ENCODE measurements at regions not wholly inside any gene's neighbourhood (a gene's known extent, or its start where the extent isn't known, plus 50 kb on each side); places are given as distances from the start of the nearest gene placed in this dataset.

- H4K20me1 ChIP-seq (ENCODE audit: insufficient read depth, low read length) = no peaks in the 10 kb centered on the region
- no peaks in the 10 kb centered on the region for H3K9me2 ChIP-seq (replicated peaks; ENCODE audit: insufficient read depth, low read length)
- no peaks in the 10 kb centered on the region for H3F3A ChIP-seq (ENCODE audit: insufficient read depth, low read length)
- no peak overlapping the region for H2AFZ ChIP-seq (ENCODE audit: low read length)
- H3K9ac ChIP-seq (ENCODE audit: low read length) = no peak overlapping the region
- H3K27me3 ChIP-seq (replicated peaks; ENCODE audit: insufficient read depth, low read length) = no peaks in the 10 kb centered on the region
- peaks cover 6% of the 10 kb centered on the region for H3K4me1 ChIP-seq (ENCODE audit: low read length)
- H3K4me2 ChIP-seq (ENCODE audit: low read depth, low read length) = no peak overlapping the region
- H3K79me2 ChIP-seq (ENCODE audit: low read length) = no peaks in the 10 kb centered on the region
- H3K9me3 ChIP-seq (replicated peaks; ENCODE audit: insufficient read depth, low read length) = no peaks in the 10 kb centered on the region
- DNase-seq = no peak
- no peaks in the 10 kb centered on the region for H3K36me3 ChIP-seq (replicated peaks; ENCODE audit: insufficient read depth, low read length)
- H3K4me3 ChIP-seq (ENCODE audit: low read length) = no peak overlapping the region
- no peak for TF ChIP-seq EZH2 (optimal IDR thresholded peaks at IDR 0.05; ENCODE audit: low read depth, low read length)
- no peak for TF ChIP-seq CTCF (IDR thresholded peaks at IDR 0.05; ENCODE audit: low read length)
- TF ChIP-seq EZH2phosphoT487 (IDR thresholded peaks at IDR 0.05; ENCODE audit: low read length) = no peak
- no peak overlapping the region for H3K27ac ChIP-seq (ENCODE audit: low read length)
Measured at GRCh38 chr5:63719147-63719546, 243.1 kb downstream of the HTR1A start.

GRCh38 chr5:63700241-63700640 lies 262.0 kb downstream of the HTR1A start:
- Histone ChIP-seq H3K79me2 (ENCODE audit: low read length) (no peaks in the 10 kb centered on the region), H3K4me2 (ENCODE audit: low read depth, low read length) (no peak overlapping the region), H3K4me1 (ENCODE audit: low read length) (no peaks in the 10 kb centered on the region), H3K9me3 (replicated peaks; ENCODE audit: insufficient read depth, low read length) (no peaks in the 10 kb centered on the region), H3K9me2 (replicated peaks; ENCODE audit: insufficient read depth, low read length) (no peaks in the 10 kb centered on the region), H3K27me3 (replicated peaks; ENCODE audit: insufficient read depth, low read length) (no peaks in the 10 kb centered on the region), H3K9ac (ENCODE audit: low read length) (no peak overlapping the region), H3K4me3 (ENCODE audit: low read length) (no peak overlapping the region), H4K20me1 (ENCODE audit: insufficient read depth, low read length) (no peaks in the 10 kb centered on the region), H3F3A (ENCODE audit: insufficient read depth, low read length) (no peaks in the 10 kb centered on the region), H3K27ac (ENCODE audit: low read length) (no peak overlapping the region), H2AFZ (ENCODE audit: low read length) (no peak overlapping the region), H3K36me3 (replicated peaks; ENCODE audit: insufficient read depth, low read length) (no peaks in the 10 kb centered on the region)
- TF ChIP-seq EZH2phosphoT487 (IDR thresholded peaks at IDR 0.05; ENCODE audit: low read length) (no peak), EZH2 (optimal IDR thresholded peaks at IDR 0.05; ENCODE audit: low read depth, low read length) (no peak), CTCF (IDR thresholded peaks at IDR 0.05; ENCODE audit: low read length) (no peak)
- DNase-seq = no peak

GRCh38 chr5:63697811-63698210 lies 264.4 kb downstream of the HTR1A start:
- Histone ChIP-seq H2AFZ (ENCODE audit: low read length) (no peak overlapping the region), H4K20me1 (ENCODE audit: insufficient read depth, low read length) (no peaks in the 10 kb centered on the region), H3K4me2 (ENCODE audit: low read depth, low read length) (no peak overlapping the region), H3K36me3 (replicated peaks; ENCODE audit: insufficient read depth, low read length) (no peaks in the 10 kb centered on the region), H3F3A (ENCODE audit: insufficient read depth, low read length) (no peaks in the 10 kb centered on the region), H3K4me1 (ENCODE audit: low read length) (no peaks in the 10 kb centered on the region), H3K9me2 (replicated peaks; ENCODE audit: insufficient read depth, low read length) (no peaks in the 10 kb centered on the region), H3K4me3 (ENCODE audit: low read length) (no peak overlapping the region), H3K79me2 (ENCODE audit: low read length) (no peaks in the 10 kb centered on the region), H3K27me3 (replicated peaks; ENCODE audit: insufficient read depth, low read length) (no peaks in the 10 kb centered on the region), H3K27ac (ENCODE audit: low read length) (no peak overlapping the region), H3K9me3 (replicated peaks; ENCODE audit: insufficient read depth, low read length) (no peaks in the 10 kb centered on the region), H3K9ac (ENCODE audit: low read length) (no peak overlapping the region)
- no peak for DNase-seq
- TF ChIP-seq EZH2phosphoT487 (IDR thresholded peaks at IDR 0.05; ENCODE audit: low read length) (no peak), CTCF (IDR thresholded peaks at IDR 0.05; ENCODE audit: low read length) (no peak), EZH2 (optimal IDR thresholded peaks at IDR 0.05; ENCODE audit: low read depth, low read length) (no peak)
